Natural killer cell treated with Interleukin-12 subunit alpha and Interleukin-12 subunit beta and Interleukin-15 and Interleukin-18, amount 100 ng/mL, for 72 hours (primary cell): ENCODE measurements at regions not wholly inside any gene's neighbourhood (a gene's known extent, or its start where the extent isn't known, plus 50 kb on each side); places are given as distances from the start of the nearest gene placed in this dataset.

ENCODE experiments used
- ATAC-seq, 2 donors: fragments of 150-1000 bp; cut with Tn5 transposase in 1 of 2; sonication (Bioruptor Pico), chemical (Tn5 transposase) in 1 of 2; 2 replicates each; pipeline ENCODE4 v1.10.0; 2021
- DNase-seq: peaks from one replicate; pipeline ENCODE4 v3.0.0; 2022; ENCODE audit warnings: low spot score
- H3K27ac Mint-ChIP-seq, 2 donors: 1 replicate in 1 of 2; 2 replicates in 1 of 2; pipeline ENCODE4 v1.8.0; 2022; ENCODE audit warnings: mixed read lengths in 2 of 2, mild to moderate bottlenecking in 1 of 2, moderate library complexity in 1 of 2
- H3K27me3 Mint-ChIP-seq, 2 donors: 1 replicate in 1 of 2; 2 replicates in 1 of 2; pipeline ENCODE4 v1.8.0; 2022; ENCODE audit warnings: mixed read lengths in 2 of 2
- H3K36me3 Mint-ChIP-seq: one replicate; pipeline ENCODE4 v1.8.0; 2022; ENCODE audit warnings: mixed read lengths
- H3K4me1 Mint-ChIP-seq, 2 donors: 1 replicate in 1 of 2; 2 replicates in 1 of 2; pipeline ENCODE4 v1.8.0; 2022; ENCODE audit warnings: low read depth in 2 of 2, mixed read lengths in 2 of 2, mild to moderate bottlenecking in 1 of 2
- H3K4me3 Mint-ChIP-seq: one replicate; pipeline ENCODE4 v1.8.0; 2022; ENCODE audit warnings: mixed read lengths
- H3K9me3 Mint-ChIP-seq: 2 replicates; pipeline ENCODE4 v1.8.0; 2022; ENCODE audit warnings: mixed read lengths

DNA sequence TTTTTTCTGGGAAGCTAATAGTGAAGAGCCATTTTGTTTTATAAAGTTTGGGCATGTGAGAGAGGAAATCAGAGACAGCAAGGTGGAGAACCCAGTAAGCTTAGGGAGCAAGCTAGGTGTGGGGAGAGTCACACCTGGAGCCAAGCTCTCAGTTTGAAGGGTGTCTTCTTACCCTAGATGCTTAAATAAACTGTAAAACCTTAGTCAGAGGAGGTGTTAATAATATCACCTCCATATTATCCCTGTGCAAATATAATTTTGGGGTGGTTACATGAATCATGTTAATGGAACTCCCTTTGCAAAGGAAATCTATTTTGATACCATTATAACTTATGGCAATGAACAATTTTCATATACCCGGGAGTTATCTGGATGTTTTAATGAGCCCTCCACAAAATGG is 246.2 kb upstream of the PLET1 start:
- ATAC-seq (no peak), DNase-seq (no peak)
- Mint-ChIP-seq H3K4me3 (no peak overlapping the region), H3K4me1 (peaks cover 0 to 3% of the 10 kb centered on the region in 2 donors), H3K27me3 (peaks cover 2 to 28% of the 10 kb centered on the region in 2 donors), H3K27ac (no peak overlapping the region), H3K9me3 (no peaks in the 10 kb centered on the region), H3K36me3 (no peaks in the 10 kb centered on the region)

- Mint-ChIP-seq H3K4me3 (no peak overlapping the region), H3K4me1 (peaks cover 0 to 3% of the 10 kb centered on the region in 2 donors), H3K27ac (no peak overlapping the region), H3K27me3 (peaks cover 2 to 28% of the 10 kb centered on the region in 2 donors), H3K9me3 (no peaks in the 10 kb centered on the region), H3K36me3 (no peaks in the 10 kb centered on the region)
- DNase-seq (no peak), ATAC-seq (no peak)
Measured at GRCh38 chr11:112507281-112507680, 246.6 kb upstream of the PLET1 start.

GRCh38 chr11:112508750-112509149 is 248.1 kb upstream of the PLET1 start:
- no peaks in the 10 kb centered on the region for H3K36me3 Mint-ChIP-seq
- no peaks in the 10 kb centered on the region for H3K9me3 Mint-ChIP-seq
- H3K4me3 Mint-ChIP-seq = no peak overlapping the region
- H3K27ac Mint-ChIP-seq = no peak overlapping the region
- ATAC-seq (no peak), DNase-seq (no peak)
- peaks cover 6 to 35% of the 10 kb centered on the region in 2 donors for H3K27me3 Mint-ChIP-seq
- H3K4me1 Mint-ChIP-seq = peaks cover 0 to 3% of the 10 kb centered on the region in 2 donors

DNA sequence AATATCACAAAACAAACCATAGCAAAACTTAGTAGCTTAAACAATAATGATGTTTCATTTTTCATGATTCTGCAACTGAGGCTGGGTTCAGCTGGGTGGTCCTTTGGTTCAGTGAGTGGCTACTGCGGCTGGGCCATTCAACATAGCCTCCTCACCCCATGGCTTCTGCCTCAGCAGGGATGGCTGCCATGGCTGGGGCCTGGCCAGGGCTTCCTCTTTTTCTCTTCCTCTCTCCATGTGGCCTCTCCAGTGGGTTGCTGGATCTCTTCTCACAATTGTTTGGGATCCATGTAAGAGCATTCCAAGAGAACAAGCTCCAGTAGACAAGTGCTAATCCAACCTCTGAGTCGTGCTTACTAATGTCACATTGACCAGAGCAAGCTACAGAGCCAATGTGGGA is 248.6 kb upstream of the PLET1 start:
- peaks cover 0 to 3% of the 10 kb centered on the region in 2 donors for H3K4me1 Mint-ChIP-seq
- no peak for DNase-seq
- no peaks in the 10 kb centered on the region for H3K36me3 Mint-ChIP-seq
- peak in 1 of 2 donors; percentile 37 for ATAC-seq
- peaks cover 6 to 35% of the 10 kb centered on the region in 2 donors for H3K27me3 Mint-ChIP-seq
- no peak overlapping the region for H3K27ac Mint-ChIP-seq
- no peaks in the 10 kb centered on the region for H3K9me3 Mint-ChIP-seq
- H3K4me3 Mint-ChIP-seq = no peak overlapping the region

- Mint-ChIP-seq H3K4me1 (peaks cover 0 to 2% of the 10 kb centered on the region in 2 donors), H3K9me3 (no peaks in the 10 kb centered on the region), H3K36me3 (no peaks in the 10 kb centered on the region), H3K4me3 (no peak overlapping the region), H3K27me3 (peaks cover 6 to 34% of the 10 kb centered on the region in 2 donors), H3K27ac (no peak overlapping the region)
- DNase-seq (no peak), ATAC-seq (no peak)
Measured at GRCh38 chr11:112511271-112511670, 250.6 kb upstream of the PLET1 start.

GRCh38 chr11:112511911-112512310 is 251.3 kb upstream of the PLET1 start:
- H3K4me3 Mint-ChIP-seq = no peak overlapping the region
- no peaks in the 10 kb centered on the region for H3K9me3 Mint-ChIP-seq
- H3K27ac Mint-ChIP-seq = no peak overlapping the region
- ATAC-seq = no peak
- H3K4me1 Mint-ChIP-seq = peaks cover 0 to 5% of the 10 kb centered on the region in 2 donors
- H3K36me3 Mint-ChIP-seq = no peaks in the 10 kb centered on the region
- no peak for DNase-seq
- peaks cover 6 to 30% of the 10 kb centered on the region in 2 donors for H3K27me3 Mint-ChIP-seq

- no peak for ATAC-seq
- H3K27ac Mint-ChIP-seq = no peak overlapping the region
- peaks cover 0 to 8% of the 10 kb centered on the region in 2 donors for H3K4me1 Mint-ChIP-seq
- no peak overlapping the region for H3K4me3 Mint-ChIP-seq
- H3K9me3 Mint-ChIP-seq = no peaks in the 10 kb centered on the region
- DNase-seq = no peak
- H3K27me3 Mint-ChIP-seq = peaks cover 6 to 18% of the 10 kb centered on the region in 2 donors
- no peaks in the 10 kb centered on the region for H3K36me3 Mint-ChIP-seq
Measured at GRCh38 chr11:112513417-112513816, 252.8 kb upstream of the PLET1 start.

DNA sequence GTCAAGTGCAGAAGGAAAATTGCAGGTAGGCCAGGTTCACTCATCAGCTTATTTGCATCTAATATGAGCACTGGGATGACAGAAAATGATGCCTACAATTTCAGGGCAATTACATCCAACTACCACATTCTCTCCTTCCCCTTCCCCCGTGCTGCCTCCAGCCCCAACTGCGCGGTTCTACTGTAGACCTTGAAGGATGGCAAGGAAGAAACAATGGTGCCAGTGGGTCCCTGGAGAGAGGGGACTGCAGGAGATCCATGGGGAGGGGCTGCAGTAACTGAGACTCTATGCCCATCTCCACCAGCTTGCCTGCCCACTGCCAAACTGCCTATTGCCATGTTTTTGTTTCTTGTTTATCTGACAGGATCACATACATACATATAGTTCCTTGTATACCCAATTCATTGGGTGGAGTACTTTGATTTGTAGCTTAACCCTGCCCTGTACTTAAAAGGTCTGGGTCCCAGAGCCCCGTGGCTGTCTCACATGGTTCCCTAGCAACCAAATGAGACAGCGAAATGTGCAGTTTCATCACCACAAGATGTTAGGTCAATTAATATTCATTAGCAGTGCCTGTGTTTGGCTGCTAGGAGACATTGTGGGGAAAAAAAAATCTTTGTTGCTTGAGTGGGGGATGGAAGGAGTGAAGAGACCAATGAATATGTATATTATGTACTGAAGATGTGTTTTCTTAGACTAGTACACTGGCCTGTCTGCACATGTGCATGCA is 253.5 kb upstream of the PLET1 start:
- H3K27ac Mint-ChIP-seq = no peak overlapping the region
- DNase-seq (no peak), ATAC-seq (no peak)
- H3K4me3 Mint-ChIP-seq = no peak overlapping the region
- no peaks in the 10 kb centered on the region for H3K36me3 Mint-ChIP-seq
- H3K27me3 Mint-ChIP-seq = peaks cover 6 to 17% of the 10 kb centered on the region in 2 donors
- no peaks in the 10 kb centered on the region for H3K9me3 Mint-ChIP-seq
- peaks cover 0 to 8% of the 10 kb centered on the region in 2 donors for H3K4me1 Mint-ChIP-seq

GRCh38 chr11:112516261-112516660 is 255.6 kb upstream of the PLET1 start:
- no peak for ATAC-seq
- Mint-ChIP-seq H3K27ac (peak overlapping the region in 1 of 2 donors; percentile 3), H3K4me1 (peaks cover 0 to 14% of the 10 kb centered on the region in 2 donors), H3K9me3 (no peaks in the 10 kb centered on the region), H3K4me3 (no peak overlapping the region), H3K27me3 (peaks cover 4 to 16% of the 10 kb centered on the region in 2 donors), H3K36me3 (no peaks in the 10 kb centered on the region)
- DNase-seq = no peak

DNA sequence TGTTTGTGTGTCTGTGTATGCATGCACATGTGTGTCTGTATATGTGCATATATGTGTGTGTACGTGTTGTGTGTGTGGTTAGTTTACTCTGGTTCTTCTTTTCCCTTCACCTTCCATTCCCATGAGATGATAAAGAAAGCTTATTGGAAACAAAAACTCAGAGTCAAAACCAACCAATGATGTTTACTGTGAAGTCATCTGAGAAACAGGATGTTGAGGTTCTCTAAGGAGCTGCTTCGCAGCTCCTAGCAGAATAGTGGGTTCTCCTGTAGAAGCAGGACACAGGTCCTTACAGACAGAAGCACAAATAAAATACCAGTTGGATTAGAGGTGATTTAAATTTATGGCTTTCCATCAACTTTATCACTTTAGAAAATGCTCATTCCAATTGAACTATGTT is 256.1 kb upstream of the PLET1 start:
- ATAC-seq (no peak), DNase-seq (no peak)
- Mint-ChIP-seq H3K9me3 (no peaks in the 10 kb centered on the region), H3K27me3 (peaks cover 4 to 18% of the 10 kb centered on the region in 2 donors), H3K4me1 (peaks cover 0 to 15% of the 10 kb centered on the region in 2 donors), H3K36me3 (no peaks in the 10 kb centered on the region), H3K4me3 (no peak overlapping the region), H3K27ac (peak overlapping the region in 1 of 2 donors; percentile 3)

- Mint-ChIP-seq H3K36me3 (no peaks in the 10 kb centered on the region), H3K4me1 (peaks cover 0 to 18% of the 10 kb centered on the region in 2 donors), H3K4me3 (no peak overlapping the region), H3K27me3 (peaks cover 0 to 18% of the 10 kb centered on the region in 2 donors), H3K27ac (no peak overlapping the region), H3K9me3 (no peaks in the 10 kb centered on the region)
- ATAC-seq (no peak), DNase-seq (no peak)
Measured at GRCh38 chr11:112518371-112518770, 257.7 kb upstream of the PLET1 start.

DNA sequence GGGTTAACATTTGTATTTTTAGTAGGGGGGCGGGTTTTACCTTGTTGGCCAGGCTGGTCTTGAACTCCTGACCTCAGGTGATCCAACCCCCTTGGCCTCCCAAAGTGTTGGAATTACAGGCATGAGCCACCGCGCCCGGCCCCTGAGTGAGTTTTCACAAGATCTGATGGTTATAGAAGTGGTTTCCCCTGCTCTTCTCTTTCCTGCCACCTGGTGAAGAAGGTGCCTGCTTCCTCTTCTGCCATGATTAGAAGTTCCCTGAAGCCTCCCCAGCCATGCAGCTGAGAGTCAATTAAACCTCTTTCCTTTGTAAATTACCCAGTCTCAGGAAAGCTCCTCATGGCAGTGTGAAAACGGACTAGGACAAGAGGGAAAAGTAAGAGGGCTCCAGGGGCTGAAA is 259.1 kb upstream of the PLET1 start:
- no peak overlapping the region for H3K27ac Mint-ChIP-seq
- H3K27me3 Mint-ChIP-seq = peaks cover 0 to 18% of the 10 kb centered on the region in 2 donors
- no peak overlapping the region for H3K4me3 Mint-ChIP-seq
- H3K9me3 Mint-ChIP-seq = no peaks in the 10 kb centered on the region
- H3K4me1 Mint-ChIP-seq = peaks cover 0 to 26% of the 10 kb centered on the region in 2 donors
- no peak for DNase-seq
- ATAC-seq = no peak
- no peaks in the 10 kb centered on the region for H3K36me3 Mint-ChIP-seq

- Mint-ChIP-seq H3K4me1 (peaks cover 0 to 30% of the 10 kb centered on the region in 2 donors), H3K27ac (no peak overlapping the region), H3K9me3 (no peaks in the 10 kb centered on the region), H3K36me3 (no peaks in the 10 kb centered on the region), H3K27me3 (peaks cover 0 to 18% of the 10 kb centered on the region in 2 donors), H3K4me3 (no peak overlapping the region)
- ATAC-seq = no peak
- no peak for DNase-seq
Measured at GRCh38 chr11:112520354-112520753, 259.7 kb upstream of the PLET1 start.

GRCh38 chr11:112522536-112522935 is 261.9 kb upstream of the PLET1 start:
- peaks cover 2 to 29% of the 10 kb centered on the region in 2 donors for H3K27me3 Mint-ChIP-seq
- H3K9me3 Mint-ChIP-seq = no peaks in the 10 kb centered on the region
- DNase-seq (no peak), ATAC-seq (no peak)
- peaks cover 4 to 44% of the 10 kb centered on the region in 2 donors for H3K4me1 Mint-ChIP-seq
- H3K27ac Mint-ChIP-seq = no peak overlapping the region
- no peak overlapping the region for H3K4me3 Mint-ChIP-seq
- H3K36me3 Mint-ChIP-seq = no peaks in the 10 kb centered on the region
